Erythroblast (primary cell): ENCODE measurements at regions not wholly inside any gene's neighbourhood (a gene's known extent, or its start where the extent isn't known, plus 50 kb on each side); places are given as distances from the start of the nearest gene placed in this dataset.

Experiments
- GATA1 ChIP-seq: IDR thresholded peaks from 2 replicates; pipeline ENCODE4 v1.6.1; 2011; ENCODE audit warnings: low read depth, mild to moderate bottlenecking, control low read depth, low read length, moderate library complexity
- POLR2A ChIP-seq: IDR thresholded peaks from 2 replicates; pipeline ENCODE4 v1.6.1; 2011; ENCODE audit warnings: mild to moderate bottlenecking, low read length

- no peak for TF ChIP-seq POLR2A
- no peak for TF ChIP-seq GATA1
Measured at GRCh38 chr2:188903740-188904139, 70.4 kb upstream of the COL3A1 start.
